ENCODE measurements at regions not wholly inside any gene's neighbourhood (a gene's known extent, or its start where the extent isn't known, plus 50 kb on each side); places are given as distances from the start of the nearest gene placed in this dataset.

DNA sequence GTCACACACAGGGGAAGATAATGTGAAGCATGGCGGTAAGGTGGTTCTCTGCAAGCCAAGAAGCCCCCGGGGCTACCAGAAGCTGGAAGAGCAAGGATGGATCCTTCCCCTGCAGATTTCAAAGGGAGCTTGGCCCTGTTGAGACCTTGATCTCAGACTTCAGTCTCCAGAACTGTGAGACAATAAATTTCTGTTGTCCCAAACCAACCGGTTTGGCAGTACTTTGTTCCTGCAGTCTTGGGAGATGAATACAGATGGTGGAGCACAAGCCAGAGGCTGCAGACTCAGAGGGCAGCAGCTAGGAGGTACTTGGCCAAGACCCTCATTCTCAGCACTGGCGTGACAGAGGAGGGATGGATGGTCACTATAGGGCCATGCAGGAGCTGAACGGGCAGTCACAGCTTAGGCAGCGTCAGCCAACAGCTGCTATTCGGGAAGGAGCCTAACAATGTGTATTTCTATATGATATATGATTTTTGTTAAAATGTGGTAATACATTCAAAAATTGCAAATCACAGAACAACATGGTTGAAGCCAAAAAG, 387.3 kb downstream of the TNS3 start:
- TF ChIP-seq, protein P1, sequence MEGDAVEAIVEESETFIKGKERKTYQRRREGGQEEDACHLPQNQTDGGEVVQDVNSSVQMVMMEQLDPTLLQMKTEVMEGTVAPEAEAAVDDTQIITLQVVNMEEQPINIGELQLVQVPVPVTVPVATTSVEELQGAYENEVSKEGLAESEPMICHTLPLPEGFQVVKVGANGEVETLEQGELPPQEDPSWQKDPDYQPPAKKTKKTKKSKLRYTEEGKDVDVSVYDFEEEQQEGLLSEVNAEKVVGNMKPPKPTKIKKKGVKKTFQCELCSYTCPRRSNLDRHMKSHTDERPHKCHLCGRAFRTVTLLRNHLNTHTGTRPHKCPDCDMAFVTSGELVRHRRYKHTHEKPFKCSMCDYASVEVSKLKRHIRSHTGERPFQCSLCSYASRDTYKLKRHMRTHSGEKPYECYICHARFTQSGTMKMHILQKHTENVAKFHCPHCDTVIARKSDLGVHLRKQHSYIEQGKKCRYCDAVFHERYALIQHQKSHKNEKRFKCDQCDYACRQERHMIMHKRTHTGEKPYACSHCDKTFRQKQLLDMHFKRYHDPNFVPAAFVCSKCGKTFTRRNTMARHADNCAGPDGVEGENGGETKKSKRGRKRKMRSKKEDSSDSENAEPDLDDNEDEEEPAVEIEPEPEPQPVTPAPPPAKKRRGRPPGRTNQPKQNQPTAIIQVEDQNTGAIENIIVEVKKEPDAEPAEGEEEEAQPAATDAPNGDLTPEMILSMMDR (IDR thresholded peaks at IDR 0.05): no peak
- TF ChIP-seq POLR2A (IDR thresholded peaks at IDR 0.05) (no peak), EP300 (IDR thresholded peaks at IDR 0.05) (no peak)
